ENCODE measurements at regions not wholly inside any gene's neighbourhood (a gene's known extent, or its start where the extent isn't known, plus 50 kb on each side); places are given as distances from the start of the nearest gene placed in this dataset.

- H3K9ac ChIP-seq (ENCODE audit: insufficient read depth, low read length, poor library complexity, severe bottlenecking), result peak overlapping the region; percentile 55
- peaks cover 25 to 40% of the 10 kb centered on the region in 2 donors for H3K4me1 ChIP-seq (ENCODE audit: control insufficient read depth in 1 of 2, insufficient read depth in 2 of 2, low read length in 2 of 2)
- Mint-ChIP-seq H3K36me3 (peaks cover 35 to 52% of the 10 kb centered on the region in 2 donors), H3K27ac (peak overlapping the region; percentile 95 to 99 (median 97)), H3K4me1 (peaks cover 52% of the 10 kb centered on the region), H3K4me3 (peak overlapping the region; percentile 44 to 70), H3K27me3 (ENCODE audit: low read depth in 3 of 3) (peaks cover 0 to 4% (median 0%) of the 10 kb centered on the region in 3 donors), H3K9me3 (no peaks in the 10 kb centered on the region)
- WGBS (ENCODE audit: insufficient coverage), result 0% methylated on average over 1 of the region's 6 CpGs
- intact Hi-C loops (cut with micrococcal nuclease), result no loop called here
- TF ChIP-seq, protein P1, sequence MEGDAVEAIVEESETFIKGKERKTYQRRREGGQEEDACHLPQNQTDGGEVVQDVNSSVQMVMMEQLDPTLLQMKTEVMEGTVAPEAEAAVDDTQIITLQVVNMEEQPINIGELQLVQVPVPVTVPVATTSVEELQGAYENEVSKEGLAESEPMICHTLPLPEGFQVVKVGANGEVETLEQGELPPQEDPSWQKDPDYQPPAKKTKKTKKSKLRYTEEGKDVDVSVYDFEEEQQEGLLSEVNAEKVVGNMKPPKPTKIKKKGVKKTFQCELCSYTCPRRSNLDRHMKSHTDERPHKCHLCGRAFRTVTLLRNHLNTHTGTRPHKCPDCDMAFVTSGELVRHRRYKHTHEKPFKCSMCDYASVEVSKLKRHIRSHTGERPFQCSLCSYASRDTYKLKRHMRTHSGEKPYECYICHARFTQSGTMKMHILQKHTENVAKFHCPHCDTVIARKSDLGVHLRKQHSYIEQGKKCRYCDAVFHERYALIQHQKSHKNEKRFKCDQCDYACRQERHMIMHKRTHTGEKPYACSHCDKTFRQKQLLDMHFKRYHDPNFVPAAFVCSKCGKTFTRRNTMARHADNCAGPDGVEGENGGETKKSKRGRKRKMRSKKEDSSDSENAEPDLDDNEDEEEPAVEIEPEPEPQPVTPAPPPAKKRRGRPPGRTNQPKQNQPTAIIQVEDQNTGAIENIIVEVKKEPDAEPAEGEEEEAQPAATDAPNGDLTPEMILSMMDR (IDR thresholded peaks at IDR 0.05), result no peak
- no peaks in the 10 kb centered on the region for H3K27me3 ChIP-seq (ENCODE audit: control insufficient read depth in 2 of 2, insufficient read depth in 2 of 2, low read length in 2 of 2)
- H3K79me2 ChIP-seq (ENCODE audit: insufficient read depth, low read length), result peaks cover 53% of the 10 kb centered on the region
- peak overlapping the region in 1 of 3 experiments; percentile 42 for H3K4me3 ChIP-seq (replicated peaks in 1 of 3; ENCODE audit: low read depth in 2 of 3, low read length in 3 of 3)
- peaks cover 14% of the 10 kb centered on the region for H4K20me1 ChIP-seq (ENCODE audit: insufficient read depth, low read length)
- H3K9me3 ChIP-seq (replicated peaks in 1 of 2; ENCODE audit: control insufficient read depth in 1 of 2, insufficient read depth in 1 of 2, low read length in 2 of 2), result no peaks in the 10 kb centered on the region
- H3K4me2 ChIP-seq (replicated peaks; ENCODE audit: extremely low read depth, low read length, poor library complexity, severe bottlenecking), result peak overlapping the region; percentile 54
- DNase-seq, result peak; percentile 83 to 90 (median 84)
- H3K36me3 ChIP-seq (replicated peaks in 1 of 2; ENCODE audit: control insufficient read depth in 1 of 2, insufficient read depth in 2 of 2, low read length in 2 of 2), result peaks cover 0 to 13% of the 10 kb centered on the region in 2 donors
- no peak overlapping the region for H2AFZ ChIP-seq (ENCODE audit: insufficient read depth, low read depth, low read length, poor library complexity, severe bottlenecking)
- H3K27ac ChIP-seq (ENCODE audit: low read depth in 1 of 2, low read length in 2 of 2), result peak overlapping the region; percentile 83 to 95
Observed at GRCh38 chr14:89504602-89505313, 87.7 kb upstream of the FOXN3 start.

DNA sequence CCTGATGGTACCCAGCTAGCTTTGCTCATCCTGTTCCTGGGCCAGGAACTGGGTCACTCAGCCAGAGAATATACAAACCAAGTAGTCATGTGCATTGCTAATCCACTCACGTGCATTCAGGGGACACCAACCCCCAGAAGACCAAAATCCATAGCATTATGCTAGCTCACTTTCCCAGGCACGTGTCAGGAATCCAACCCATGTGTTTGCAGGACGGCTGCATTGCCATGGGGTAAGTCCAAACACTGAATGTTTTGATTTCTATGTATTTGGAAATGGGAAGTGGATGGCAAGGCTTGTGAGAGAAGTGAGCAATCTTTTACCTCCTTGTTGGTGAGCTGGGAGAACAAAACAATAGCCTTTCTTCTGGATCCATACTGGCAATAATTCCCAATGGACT, 87.1 kb upstream of the FOXN3 start:
- Mint-ChIP-seq H3K4me1 (peaks cover 55% of the 10 kb centered on the region), H3K27me3 (ENCODE audit: low read depth in 3 of 3) (peaks cover 0 to 4% (median 0%) of the 10 kb centered on the region in 3 donors), H3K9me3 (no peaks in the 10 kb centered on the region), H3K4me3 (peak overlapping the region; percentile 24 to 70), H3K27ac (peak overlapping the region; percentile 95 to 99 (median 97)), H3K36me3 (peaks cover 33 to 47% of the 10 kb centered on the region in 2 donors)
- Histone ChIP-seq H3K4me3 (replicated peaks in 1 of 3; ENCODE audit: low read depth in 2 of 3, low read length in 3 of 3) (peak overlapping the region in 1 of 3 experiments; percentile 42), H3K9ac (ENCODE audit: insufficient read depth, low read length, poor library complexity, severe bottlenecking) (peak overlapping the region; percentile 55), H3K9me3 (replicated peaks in 1 of 2; ENCODE audit: control insufficient read depth in 1 of 2, insufficient read depth in 1 of 2, low read length in 2 of 2) (no peaks in the 10 kb centered on the region), H3K4me1 (ENCODE audit: control insufficient read depth in 1 of 2, insufficient read depth in 2 of 2, low read length in 2 of 2) (peaks cover 28 to 47% of the 10 kb centered on the region in 2 donors), H4K20me1 (ENCODE audit: insufficient read depth, low read length) (peaks cover 14% of the 10 kb centered on the region), H3K36me3 (replicated peaks in 1 of 2; ENCODE audit: control insufficient read depth in 1 of 2, insufficient read depth in 2 of 2, low read length in 2 of 2) (peaks cover 0 to 13% of the 10 kb centered on the region in 2 donors), H3K27ac (ENCODE audit: low read depth in 1 of 2, low read length in 2 of 2) (peak overlapping the region; percentile 83 to 95), H3K4me2 (replicated peaks; ENCODE audit: extremely low read depth, low read length, poor library complexity, severe bottlenecking) (peak overlapping the region; percentile 54), H2AFZ (ENCODE audit: insufficient read depth, low read depth, low read length, poor library complexity, severe bottlenecking) (no peak overlapping the region), H3K27me3 (ENCODE audit: control insufficient read depth in 2 of 2, insufficient read depth in 2 of 2, low read length in 2 of 2) (no peaks in the 10 kb centered on the region), H3K79me2 (ENCODE audit: insufficient read depth, low read length) (peaks cover 46% of the 10 kb centered on the region)
- peak; percentile 55 to 67 (median 59) for DNase-seq
- intact Hi-C loops (cut with micrococcal nuclease), result no loop called here
- TF ChIP-seq, protein P1 (IDR thresholded peaks at IDR 0.05), result no peak
- 60% methylated on average over 1 of the region's 3 CpGs for WGBS (ENCODE audit: insufficient coverage)
